ENCODE measurements at regions not wholly inside any gene's neighbourhood (a gene's known extent, or its start where the extent isn't known, plus 50 kb on each side); places are given as distances from the start of the nearest gene placed in this dataset.

- no peak overlapping the region for H3K56ac ChIP-seq (ENCODE audit: extremely low read depth, insufficient read depth, low read length)
- no peak overlapping the region for H3K23ac ChIP-seq (ENCODE audit: low read depth, low read length)
- ATAC-seq (ENCODE audit: low read depth) (no peak), DNase-seq (peak; percentile 60)
- ChIA-PET CTCF (no interaction called here), POLR2A (ENCODE audit: unreplicated experiment) (no interaction called here)
- no peaks in the 10 kb centered on the region for H3K9me1 ChIP-seq (ENCODE audit: insufficient read depth, low read length)
- no peak overlapping the region for H3K14ac ChIP-seq (replicated peaks; ENCODE audit: low read depth, low read length)
- no peaks in the 10 kb centered on the region; the same call in 1 of the 2 replicates for H3K27me3 ChIP-seq (ENCODE audit: control insufficient read depth, insufficient read depth, low read length)
- H2BK15ac ChIP-seq (ENCODE audit: low read depth, low read length): no peak overlapping the region
- no peak overlapping the region for H4K91ac ChIP-seq (ENCODE audit: insufficient read depth, low read depth, low read length)
- no peak overlapping the region for H3K18ac ChIP-seq (ENCODE audit: low read depth, low read length)
- H4K20me1 ChIP-seq (ENCODE audit: insufficient read depth, low read length): no peaks in the 10 kb centered on the region
- no peaks in the 10 kb centered on the region for H3K36me3 ChIP-seq (ENCODE audit: control insufficient read depth, insufficient read depth, low read length)
- H4K5ac ChIP-seq (ENCODE audit: low read depth, low read length): no peak overlapping the region
- H2AK9ac ChIP-seq (replicated peaks; ENCODE audit: low read depth, low read length, poor library complexity): no peak overlapping the region
- no peak overlapping the region for H2BK20ac ChIP-seq (ENCODE audit: low read depth, low read length)
- no peak overlapping the region for H2AK5ac ChIP-seq (ENCODE audit: low read depth, low read length)
- H2BK5ac ChIP-seq (ENCODE audit: low read depth, low read length, poor library complexity, severe bottlenecking): no peak overlapping the region
- no peak overlapping the region for H3K27ac ChIP-seq (ENCODE audit: insufficient read depth, low read length)
- no peak overlapping the region for H3K4ac ChIP-seq (ENCODE audit: low read depth, low read length)
- TF ChIP-seq CEBPB (IDR thresholded peaks at IDR 0.05; ENCODE audit: low read depth, low read length) (no peak), SMC3 (IDR thresholded peaks at IDR 0.05; ENCODE audit: low read depth, low read length) (no peak), CTCF (conservative IDR thresholded peaks at IDR 0.05; ENCODE audit: low read depth, low read length) (no peak), RAD21 (IDR thresholded peaks at IDR 0.05; ENCODE audit: low read length) (no peak), RFX5 (IDR thresholded peaks at IDR 0.05; ENCODE audit: low read depth, low read length) (no peak), FOS (IDR thresholded peaks at IDR 0.05; ENCODE audit: low read depth, low read length) (no peak), BHLHE40 (IDR thresholded peaks at IDR 0.05; ENCODE audit: low read depth, low read length) (no peak), MAZ (IDR thresholded peaks at IDR 0.05; ENCODE audit: borderline replicate concordance, low read depth, low read length) (no peak), NFE2L2 (IDR thresholded peaks at IDR 0.05; ENCODE audit: low read depth, low read length) (no peak), MXI1 (IDR thresholded peaks at IDR 0.05; ENCODE audit: borderline replicate concordance, low read depth, low read length) (no peak), RCOR1 (IDR thresholded peaks at IDR 0.05; ENCODE audit: insufficient replicate concordance, low read length) (no peak), POLR2A (IDR thresholded peaks at IDR 0.05; ENCODE audit: low read depth, low read length) (no peak), CHD1 (IDR thresholded peaks at IDR 0.05; ENCODE audit: low read depth, low read length) (no peak), MAFK (IDR thresholded peaks at IDR 0.05; ENCODE audit: low read depth, low read length) (no peak)
- TF ChIP-seq, protein P1, sequence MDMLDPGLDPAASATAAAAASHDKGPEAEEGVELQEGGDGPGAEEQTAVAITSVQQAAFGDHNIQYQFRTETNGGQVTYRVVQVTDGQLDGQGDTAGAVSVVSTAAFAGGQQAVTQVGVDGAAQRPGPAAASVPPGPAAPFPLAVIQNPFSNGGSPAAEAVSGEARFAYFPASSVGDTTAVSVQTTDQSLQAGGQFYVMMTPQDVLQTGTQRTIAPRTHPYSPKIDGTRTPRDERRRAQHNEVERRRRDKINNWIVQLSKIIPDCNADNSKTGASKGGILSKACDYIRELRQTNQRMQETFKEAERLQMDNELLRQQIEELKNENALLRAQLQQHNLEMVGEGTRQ (IDR thresholded peaks at IDR 0.05; ENCODE audit: low read depth, low read length): no peak
- TF ChIP-seq, protein P2, sequence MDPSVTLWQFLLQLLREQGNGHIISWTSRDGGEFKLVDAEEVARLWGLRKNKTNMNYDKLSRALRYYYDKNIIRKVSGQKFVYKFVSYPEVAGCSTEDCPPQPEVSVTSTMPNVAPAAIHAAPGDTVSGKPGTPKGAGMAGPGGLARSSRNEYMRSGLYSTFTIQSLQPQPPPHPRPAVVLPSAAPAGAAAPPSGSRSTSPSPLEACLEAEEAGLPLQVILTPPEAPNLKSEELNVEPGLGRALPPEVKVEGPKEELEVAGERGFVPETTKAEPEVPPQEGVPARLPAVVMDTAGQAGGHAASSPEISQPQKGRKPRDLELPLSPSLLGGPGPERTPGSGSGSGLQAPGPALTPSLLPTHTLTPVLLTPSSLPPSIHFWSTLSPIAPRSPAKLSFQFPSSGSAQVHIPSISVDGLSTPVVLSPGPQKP (IDR thresholded peaks at IDR 0.05; ENCODE audit: borderline replicate concordance, low read depth, low read length): no peak
- H2BK120ac ChIP-seq (ENCODE audit: low read depth, low read length): no peak overlapping the region
- no peak overlapping the region for H3K4me3 ChIP-seq (ENCODE audit: insufficient read depth, low read depth, low read length)
- H3K9ac ChIP-seq (ENCODE audit: low read depth, low read length): no peak overlapping the region
- H3K79me1 ChIP-seq (ENCODE audit: low read depth in 1 of 2, low read length in 2 of 2): no peaks in the 10 kb centered on the region
- dilution Hi-C loops (cut with HindIII; ENCODE audit: low sequenced_read_pairs, unreplicated experiment): no loop called here
- intact Hi-C loops (cut with micrococcal nuclease): no loop called here
- H3K4me2 ChIP-seq (ENCODE audit: low read depth, low read length): no peak overlapping the region
- H3K4me1 ChIP-seq (ENCODE audit: control insufficient read depth, insufficient read depth, low read length): no peaks in the 10 kb centered on the region
- no peak overlapping the region for H2AFZ ChIP-seq (replicated peaks; ENCODE audit: low read length, poor library complexity)
- BruUV-seq (replicated peaks): no TSS peak
- H3K9me3 ChIP-seq (ENCODE audit: control insufficient read depth, insufficient read depth, low read length): peaks cover 4% of the 10 kb centered on the region
- no peak overlapping the region for H4K8ac ChIP-seq (ENCODE audit: low read depth in 2 of 2, low read length in 2 of 2)
- in situ Hi-C loops (cut with MboI; ENCODE audit: low sequenced_read_pairs): no loop called here
These were observed 175.0 kb upstream of the MCTP2 start for GRCh38 chr15:94056314-94056713.
